ENCODE measurements at regions not wholly inside any gene's neighbourhood (a gene's known extent, or its start where the extent isn't known, plus 50 kb on each side); places are given as distances from the start of the nearest gene placed in this dataset.
"Not testable (repeated sequence)": the region's sequence is repeated elsewhere in the genome, so short reads cannot be mapped to it uniquely, and the experiment has no call there.

GRCh38 chr15:62362608-62363007, 197.5 kb upstream of the C2CD4B start:
- DNase-seq (ENCODE audit: low spot score) = no peak

- no peak for DNase-seq (ENCODE audit: low spot score)
Observed at GRCh38 chr15:62363913-62364312, 198.8 kb upstream of the C2CD4B start.

GRCh38 chr15:62365795-62366442, 200.8 kb upstream of the C2CD4B start:
- no peak for DNase-seq (ENCODE audit: low spot score)

- no peak for DNase-seq (ENCODE audit: low spot score)
Observed at GRCh38 chr15:62369454-62369853, 204.4 kb upstream of the C2CD4B start.

- not testable (repeated sequence) for DNase-seq (ENCODE audit: low spot score)
Observed at GRCh38 chr15:62371683-62372082, 206.6 kb upstream of the C2CD4B start.

- no peak for DNase-seq (ENCODE audit: low spot score)
Observed at GRCh38 chr15:62377736-62378480, 212.8 kb upstream of the C2CD4B start.

- DNase-seq (ENCODE audit: low spot score) = no peak
Observed at GRCh38 chr15:62378772-62379498, 213.8 kb upstream of the C2CD4B start.

- no peak for DNase-seq (ENCODE audit: low spot score)
Observed at GRCh38 chr15:62380011-62380410, 214.9 kb upstream of the C2CD4B start.

GRCh38 chr15:62382046-62382445, 217.0 kb upstream of the C2CD4B start:
- no peak for DNase-seq (ENCODE audit: low spot score)

- peak; percentile 92 for DNase-seq (ENCODE audit: low spot score)
Observed at GRCh38 chr15:62389885-62390790, 225.1 kb upstream of the C2CD4B start, which contains the start of gene TLN2. TSS of gene TLN2 (plus strand) at chr15:62390550.

GRCh38 chr15:62390791-62391640, 225.9 kb upstream of the C2CD4B start:
- DNase-seq (ENCODE audit: low spot score) = no peak

GRCh38 chr15:62391641-62392262, 226.7 kb upstream of the C2CD4B start:
- DNase-seq (ENCODE audit: low spot score) = no peak

GRCh38 chr15:62392376-62392775, 227.3 kb upstream of the C2CD4B start:
- DNase-seq (ENCODE audit: low spot score) = no peak

GRCh38 chr15:62393196-62393595, 228.1 kb upstream of the C2CD4B start:
- no peak for DNase-seq (ENCODE audit: low spot score)

GRCh38 chr15:62394079-62394478, 229.0 kb upstream of the C2CD4B start:
- no peak for DNase-seq (ENCODE audit: low spot score)

GRCh38 chr15:62400778-62401177, 235.7 kb upstream of the C2CD4B start:
- no peak for DNase-seq (ENCODE audit: low spot score)

- no peak for DNase-seq (ENCODE audit: low spot score)
Observed at GRCh38 chr15:62402687-62403086, 237.6 kb upstream of the C2CD4B start.

- DNase-seq (ENCODE audit: low spot score) = no peak
Observed at GRCh38 chr15:62403164-62403809, 238.2 kb upstream of the C2CD4B start.
